Epithelial cell of esophagus (primary cell): ENCODE measurements at regions not wholly inside any gene's neighbourhood (a gene's known extent, or its start where the extent isn't known, plus 50 kb on each side); places are given as distances from the start of the nearest gene placed in this dataset.

Source experiments
- DNase-seq: peaks from one replicate; pipeline ENCODE4 v3.0.0; 2010; ENCODE audit warnings: low read depth
- H3K4me3 ChIP-seq: 2 replicates; pipeline ENCODE4 v1.5.1; 2011; ENCODE audit warnings: mild to moderate bottlenecking, low read length, control low read depth
- CTCF ChIP-seq: IDR thresholded peaks from 2 replicates; pipeline ENCODE4 v1.5.1; 2011; ENCODE audit warnings: low read depth, mild to moderate bottlenecking, low read length, control low read depth, inconsistent platforms; ENCODE audit not compliant: insufficient read depth; ENCODE audit errors: missing control alignments

GRCh38 chr14:94701861-94702370 is 68.0 kb downstream of the GSC start:
- H3K4me3 ChIP-seq = no peak overlapping the region
- TF ChIP-seq CTCF = no peak
- DNase-seq = no peak

GRCh38 chr14:94700336-94700735 is 69.6 kb downstream of the GSC start:
- no peak for DNase-seq
- no peak overlapping the region for H3K4me3 ChIP-seq
- no peak for TF ChIP-seq CTCF

GRCh38 chr14:94699831-94700230 is 70.1 kb downstream of the GSC start:
- no peak for DNase-seq
- H3K4me3 ChIP-seq = no peak overlapping the region
- no peak for TF ChIP-seq CTCF

- TF ChIP-seq CTCF = no peak
- no peak overlapping the region for H3K4me3 ChIP-seq
- DNase-seq = no peak
Observed at GRCh38 chr14:94697773-94698556, 71.9 kb downstream of the GSC start.

- H3K4me3 ChIP-seq = no peak overlapping the region
- no peak for DNase-seq
- no peak for TF ChIP-seq CTCF
Observed at GRCh38 chr14:94696518-94696917, 73.4 kb downstream of the GSC start.

GRCh38 chr14:94695231-94695630 is 74.7 kb downstream of the GSC start:
- no peak overlapping the region for H3K4me3 ChIP-seq
- DNase-seq = no peak
- no peak for TF ChIP-seq CTCF

- no peak for TF ChIP-seq CTCF
- no peak overlapping the region for H3K4me3 ChIP-seq
- DNase-seq = no peak
Observed at GRCh38 chr14:94691660-94692034, 78.3 kb downstream of the GSC start.
